ENCODE measurements at regions not wholly inside any gene's neighbourhood (a gene's known extent, or its start where the extent isn't known, plus 50 kb on each side); places are given as distances from the start of the nearest gene placed in this dataset.

DNA sequence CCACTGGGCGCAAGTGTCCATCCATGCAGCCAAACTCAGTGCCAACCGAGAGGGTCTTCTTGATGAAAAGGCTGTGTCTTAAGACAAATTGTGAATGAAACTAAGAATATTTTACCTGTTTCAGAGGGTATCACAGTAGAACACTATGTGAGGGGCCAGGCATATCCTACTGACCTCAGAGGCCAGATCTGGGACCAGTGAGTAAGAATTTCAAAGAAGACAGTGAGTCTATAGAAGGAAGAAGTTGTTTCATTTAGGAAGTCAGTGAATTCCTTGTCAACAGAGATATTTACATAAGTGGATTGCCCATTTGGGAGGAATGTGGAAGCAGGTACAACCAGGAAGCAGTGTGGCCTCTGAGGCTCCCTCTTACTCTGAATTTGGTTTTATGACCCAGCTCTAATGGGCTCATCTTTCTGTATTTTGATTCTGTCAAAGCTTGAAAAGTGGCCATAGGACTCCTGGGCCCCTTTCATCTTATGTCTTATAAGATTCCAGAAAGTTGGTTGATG lies 137.4 kb downstream of the ZNF664 start:
- no peak for TF ChIP-seq ZFX (IDR thresholded peaks at IDR 0.05)
- TF ChIP-seq, protein P1, sequence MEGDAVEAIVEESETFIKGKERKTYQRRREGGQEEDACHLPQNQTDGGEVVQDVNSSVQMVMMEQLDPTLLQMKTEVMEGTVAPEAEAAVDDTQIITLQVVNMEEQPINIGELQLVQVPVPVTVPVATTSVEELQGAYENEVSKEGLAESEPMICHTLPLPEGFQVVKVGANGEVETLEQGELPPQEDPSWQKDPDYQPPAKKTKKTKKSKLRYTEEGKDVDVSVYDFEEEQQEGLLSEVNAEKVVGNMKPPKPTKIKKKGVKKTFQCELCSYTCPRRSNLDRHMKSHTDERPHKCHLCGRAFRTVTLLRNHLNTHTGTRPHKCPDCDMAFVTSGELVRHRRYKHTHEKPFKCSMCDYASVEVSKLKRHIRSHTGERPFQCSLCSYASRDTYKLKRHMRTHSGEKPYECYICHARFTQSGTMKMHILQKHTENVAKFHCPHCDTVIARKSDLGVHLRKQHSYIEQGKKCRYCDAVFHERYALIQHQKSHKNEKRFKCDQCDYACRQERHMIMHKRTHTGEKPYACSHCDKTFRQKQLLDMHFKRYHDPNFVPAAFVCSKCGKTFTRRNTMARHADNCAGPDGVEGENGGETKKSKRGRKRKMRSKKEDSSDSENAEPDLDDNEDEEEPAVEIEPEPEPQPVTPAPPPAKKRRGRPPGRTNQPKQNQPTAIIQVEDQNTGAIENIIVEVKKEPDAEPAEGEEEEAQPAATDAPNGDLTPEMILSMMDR (conservative IDR thresholded peaks at IDR 0.05): no peak
- H3K27ac ChIP-seq: no peak overlapping the region

DNA sequence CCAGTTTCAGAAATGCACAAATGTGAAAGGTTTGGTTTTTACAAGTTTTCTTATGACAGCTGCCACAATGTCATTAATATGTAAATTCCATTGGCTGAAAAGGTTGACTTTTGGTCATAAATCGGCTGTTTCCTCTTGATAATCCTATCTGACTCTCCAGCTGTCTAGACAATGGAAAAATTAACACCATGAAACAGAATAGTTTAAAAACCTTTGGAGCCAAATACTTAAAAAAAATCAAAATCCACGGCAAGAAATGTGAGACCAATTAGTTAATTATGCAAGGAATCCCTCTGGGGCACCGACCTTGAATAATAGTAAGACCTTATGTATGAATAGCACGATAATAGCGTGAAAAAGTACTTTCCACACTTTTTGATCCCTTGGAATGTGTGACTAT lies 138.0 kb downstream of the ZNF664 start:
- no peak overlapping the region for H3K27ac ChIP-seq
- TF ChIP-seq ZFX (IDR thresholded peaks at IDR 0.05): no peak
- TF ChIP-seq, protein P1 (conservative IDR thresholded peaks at IDR 0.05): no peak

DNA sequence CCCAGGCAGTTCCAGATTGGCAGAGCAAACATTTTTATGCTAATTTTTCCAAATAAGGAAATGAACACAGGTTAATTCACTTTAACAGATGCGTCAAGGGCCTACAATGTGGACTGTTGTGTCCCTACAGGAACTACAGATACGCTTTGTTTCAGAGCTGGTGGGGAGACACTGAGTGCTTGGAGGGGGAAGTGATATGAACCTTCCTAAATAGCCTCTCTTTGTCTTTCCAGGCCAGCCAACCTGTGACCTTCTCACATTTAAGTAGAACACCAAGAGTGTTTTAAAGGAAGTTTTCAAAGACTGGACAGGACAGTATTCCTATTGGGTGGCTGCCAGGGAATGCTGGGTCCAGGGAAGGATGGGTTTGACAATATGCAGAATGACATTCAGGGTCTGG lies 141.3 kb downstream of the ZNF664 start:
- no peak overlapping the region for H3K27ac ChIP-seq
- no peak for TF ChIP-seq ZFX (IDR thresholded peaks at IDR 0.05)
- TF ChIP-seq, protein P1 (conservative IDR thresholded peaks at IDR 0.05): no peak

DNA sequence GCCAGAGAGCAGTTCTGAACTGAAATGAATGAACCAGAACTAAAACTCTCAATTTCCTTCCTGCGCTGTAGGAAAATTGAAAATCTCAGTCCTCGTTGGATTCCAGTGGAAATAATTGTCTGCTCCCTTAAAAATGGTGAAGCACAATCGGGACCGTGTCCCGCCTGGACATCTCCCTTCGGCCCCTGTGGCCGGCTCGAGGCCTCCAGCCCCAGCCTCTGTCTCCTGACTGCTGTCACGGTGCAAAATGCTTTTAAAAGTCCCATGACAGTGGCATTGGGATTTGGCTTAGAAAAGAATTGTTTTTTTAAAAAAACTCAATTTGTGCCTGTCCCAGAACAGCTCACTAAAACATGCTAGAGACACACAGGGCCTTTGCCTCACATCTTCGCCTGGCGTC lies 142.5 kb downstream of the ZNF664 start:
- TF ChIP-seq, protein P1 (conservative IDR thresholded peaks at IDR 0.05): no peak
- TF ChIP-seq ZFX (IDR thresholded peaks at IDR 0.05): no peak
- H3K27ac ChIP-seq: no peak overlapping the region

DNA sequence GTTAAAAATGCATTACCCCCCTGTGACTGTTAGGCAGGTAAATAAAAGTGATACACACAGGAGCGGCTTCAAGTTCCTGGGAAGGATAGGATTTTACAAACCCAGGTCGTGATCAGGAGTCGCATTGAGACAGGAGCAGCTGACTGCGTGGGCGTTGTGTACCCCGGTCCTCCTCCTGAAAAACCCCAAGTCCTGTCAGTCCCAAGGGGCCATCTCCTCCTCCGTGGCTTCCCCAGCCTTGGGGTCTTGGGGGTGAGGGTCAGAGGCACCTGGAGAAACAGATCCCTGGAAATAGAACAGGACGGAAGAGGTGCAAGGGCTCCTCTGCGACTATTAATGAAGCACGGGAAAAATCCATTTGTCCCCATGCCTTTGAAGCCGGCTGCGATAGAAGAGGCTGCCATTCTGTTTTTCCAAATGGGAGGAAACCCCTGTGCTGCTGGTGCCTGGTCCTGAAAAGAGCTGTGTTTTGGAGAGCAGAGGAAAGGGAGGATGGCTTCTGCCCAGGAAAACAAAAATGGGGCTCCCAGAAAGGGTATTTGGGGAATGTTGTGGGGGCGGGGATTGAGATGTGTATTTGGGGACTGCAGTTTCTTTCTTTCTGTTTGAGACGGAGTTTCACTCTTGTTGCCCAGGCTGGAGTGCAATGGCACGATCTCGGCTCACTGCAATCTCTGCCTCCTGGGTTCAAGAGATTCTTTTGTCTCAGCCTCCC lies 143.1 kb downstream of the ZNF664 start:
- TF ChIP-seq, protein P1 (conservative IDR thresholded peaks at IDR 0.05): no peak
- H3K27ac ChIP-seq: no peak overlapping the region

DNA sequence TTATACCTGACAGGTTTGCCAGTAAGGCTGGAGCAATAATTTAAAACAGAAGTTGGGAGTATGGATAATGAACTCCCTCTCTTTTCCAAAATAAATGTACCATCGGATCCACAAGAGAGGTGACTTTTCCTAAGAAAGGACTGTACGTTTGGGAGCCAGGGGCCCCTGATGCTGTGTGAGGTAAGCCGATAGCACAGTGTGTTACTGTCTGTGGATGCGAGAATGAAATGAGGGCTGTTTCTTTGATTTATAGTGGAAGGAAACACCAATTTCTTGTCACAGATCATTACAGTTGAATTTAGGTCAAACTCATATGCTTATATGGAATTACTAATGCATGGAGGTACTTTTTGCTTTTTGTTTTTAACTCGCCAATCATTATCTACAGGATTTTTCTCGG lies 147.7 kb downstream of the ZNF664 start:
- H3K27ac ChIP-seq: no peak overlapping the region
- TF ChIP-seq ZFX (IDR thresholded peaks at IDR 0.05): no peak
- TF ChIP-seq, protein P1 (conservative IDR thresholded peaks at IDR 0.05): no peak

DNA sequence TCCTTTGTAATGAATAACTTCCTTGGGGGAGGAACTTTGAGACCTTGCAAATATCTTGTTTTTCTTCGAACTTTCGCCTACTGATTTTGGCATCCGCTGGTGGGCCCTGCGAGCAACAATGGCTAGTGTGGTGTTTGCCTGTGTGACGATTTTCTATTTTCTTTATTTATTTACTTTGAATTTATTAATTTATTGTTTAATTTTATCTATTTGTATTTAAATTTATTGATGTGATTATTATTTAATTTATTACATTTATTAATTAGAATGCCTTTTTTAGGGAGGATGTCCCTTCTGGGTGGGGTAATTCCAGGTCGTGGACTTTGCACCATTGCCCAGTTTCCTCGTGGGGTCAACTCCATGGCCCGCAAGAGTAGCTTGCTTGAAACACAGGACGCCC lies 149.7 kb downstream of the ZNF664 start:
- no peak overlapping the region for H3K27ac ChIP-seq
- TF ChIP-seq, protein P1 (conservative IDR thresholded peaks at IDR 0.05): no peak
- TF ChIP-seq ZFX (IDR thresholded peaks at IDR 0.05): no peak
